ENCODE measurements at regions not wholly inside any gene's neighbourhood (a gene's known extent, or its start where the extent isn't known, plus 50 kb on each side); places are given as distances from the start of the nearest gene placed in this dataset.

GRCh38 chr2:83565181-83565580 lies 893.9 kb downstream of the SUCLG1 start:
- DNase-seq: peak; percentile 2

- no peak for DNase-seq
Observed at GRCh38 chr2:83561592-83561991, 897.5 kb downstream of the SUCLG1 start.

- no peak for DNase-seq
Observed at GRCh38 chr2:83536556-83536955, 922.5 kb downstream of the SUCLG1 start.

- no peak for DNase-seq
Observed at GRCh38 chr2:83534416-83534815, 924.7 kb downstream of the SUCLG1 start.

- no peak for DNase-seq
Observed at GRCh38 chr2:83531206-83531826, 927.8 kb downstream of the SUCLG1 start.

- no peak for DNase-seq
Observed at GRCh38 chr2:83528767-83529166, 930.3 kb downstream of the SUCLG1 start.

- no peak for DNase-seq
Observed at GRCh38 chr2:83522891-83523493, 936.1 kb downstream of the SUCLG1 start.

- DNase-seq: no peak
Observed at GRCh38 chr2:83517727-83518368, 941.2 kb downstream of the SUCLG1 start.

GRCh38 chr2:83516503-83516902 lies 942.6 kb downstream of the SUCLG1 start:
- no peak for DNase-seq

GRCh38 chr2:83487451-83487850 lies 971.6 kb downstream of the SUCLG1 start:
- DNase-seq: no peak

GRCh38 chr2:83481436-83481835 lies 977.6 kb downstream of the SUCLG1 start:
- no peak for DNase-seq

GRCh38 chr2:83478037-83478436 lies 981.0 kb downstream of the SUCLG1 start:
- no peak for DNase-seq

- DNase-seq: no peak
Observed at GRCh38 chr2:83475371-83475770, 983.7 kb downstream of the SUCLG1 start.

GRCh38 chr2:83471655-83472054 lies 987.4 kb downstream of the SUCLG1 start:
- no peak for DNase-seq

- DNase-seq: no peak
Observed at GRCh38 chr2:83470928-83471327, 988.2 kb downstream of the SUCLG1 start.

GRCh38 chr2:83464444-83464843 lies 994.6 kb downstream of the SUCLG1 start:
- DNase-seq: no peak

- no peak for DNase-seq
Observed at GRCh38 chr2:83462881-83463280, 996.2 kb downstream of the SUCLG1 start.

- no peak for DNase-seq
Observed at GRCh38 chr2:83461135-83461534, 997.9 kb downstream of the SUCLG1 start.

- no peak for DNase-seq
Observed at GRCh38 chr2:83459456-83459855, 999.6 kb downstream of the SUCLG1 start.

- no peak for DNase-seq
Observed at GRCh38 chr2:83435989-83436388, 1023.1 kb downstream of the SUCLG1 start.

- no peak for DNase-seq
Observed at GRCh38 chr2:83420993-83421392, 1038.1 kb downstream of the SUCLG1 start.

- DNase-seq: no peak
Observed at GRCh38 chr2:83394134-83394904, 1064.8 kb downstream of the SUCLG1 start.

- DNase-seq: no peak
Observed at GRCh38 chr2:83388804-83389203, 1070.3 kb downstream of the SUCLG1 start.

Measured in muscle of arm (tissue), 1 donor.